Progenitor cell of endocrine pancreas (in vitro differentiated cells): ENCODE measurements at regions not wholly inside any gene's neighbourhood (a gene's known extent, or its start where the extent isn't known, plus 50 kb on each side); places are given as distances from the start of the nearest gene placed in this dataset.

ENCODE experiments used
- DNase-seq: peaks from one replicate; pipeline ENCODE4 v3.0.0; 2021; ENCODE audit warnings: low spot score; ENCODE audit not compliant: unreplicated experiment
- H3K27ac Mint-ChIP-seq: 2 replicates; pipeline ENCODE4 v1.8.0; 2021; ENCODE audit warnings: mild to moderate bottlenecking, moderate library complexity, mixed read lengths
- H3K27me3 Mint-ChIP-seq: 2 replicates; pipeline ENCODE4 v1.8.0; 2021; ENCODE audit warnings: mixed read lengths
- H3K36me3 Mint-ChIP-seq: 2 replicates; pipeline ENCODE4 v1.8.0; 2022; ENCODE audit warnings: mixed read lengths; ENCODE audit not compliant: insufficient read depth
- H3K4me1 Mint-ChIP-seq: 2 replicates; pipeline ENCODE4 v1.8.0; 2021; ENCODE audit warnings: low read depth, mixed read lengths
- H3K4me3 Mint-ChIP-seq: 2 replicates; pipeline ENCODE4 v1.8.0; 2021; ENCODE audit warnings: low read depth, mild to moderate bottlenecking, moderate library complexity, mixed read lengths
- H3K9me3 Mint-ChIP-seq: 2 replicates; pipeline ENCODE4 v1.8.0; 2021; ENCODE audit warnings: low read depth, mixed read lengths
- CTCF ChIP-seq: fragments of 200-600 bp; sonication (generic); IDR thresholded peaks from one replicate; pipeline ENCODE4 v1.5.0; 2021; ENCODE audit warnings: antibody characterized with exemption, mild to moderate bottlenecking; ENCODE audit not compliant: unreplicated experiment

GRCh38 chr17:52376137-52376536 is 217.6 kb upstream of the CA10 start:
- H3K4me1 Mint-ChIP-seq: peaks cover 4% of the 10 kb centered on the region
- H3K4me3 Mint-ChIP-seq: no peak overlapping the region
- DNase-seq: no peak
- H3K36me3 Mint-ChIP-seq: no peaks in the 10 kb centered on the region
- no peaks in the 10 kb centered on the region for H3K27me3 Mint-ChIP-seq
- no peak overlapping the region for H3K27ac Mint-ChIP-seq
- no peaks in the 10 kb centered on the region for H3K9me3 Mint-ChIP-seq
- TF ChIP-seq CTCF: no peak

- Mint-ChIP-seq H3K36me3 (no peaks in the 10 kb centered on the region), H3K9me3 (no peaks in the 10 kb centered on the region), H3K4me3 (no peak overlapping the region), H3K27me3 (no peaks in the 10 kb centered on the region), H3K27ac (no peak overlapping the region), H3K4me1 (no peaks in the 10 kb centered on the region)
- no peak for DNase-seq
- TF ChIP-seq CTCF: no peak
These were observed 210.4 kb upstream of the CA10 start for GRCh38 chr17:52368886-52369285.

GRCh38 chr17:52357854-52358253 is 199.3 kb upstream of the CA10 start:
- no peak for DNase-seq
- Mint-ChIP-seq H3K4me1 (no peaks in the 10 kb centered on the region), H3K27ac (no peak overlapping the region), H3K27me3 (no peaks in the 10 kb centered on the region), H3K9me3 (peaks cover 16% of the 10 kb centered on the region), H3K4me3 (no peak overlapping the region), H3K36me3 (no peaks in the 10 kb centered on the region)
- TF ChIP-seq CTCF: no peak

GRCh38 chr17:52336796-52337195 is 178.3 kb upstream of the CA10 start:
- Mint-ChIP-seq H3K4me3 (no peak overlapping the region), H3K36me3 (no peaks in the 10 kb centered on the region), H3K27ac (peak overlapping the region; percentile 2), H3K4me1 (no peaks in the 10 kb centered on the region), H3K27me3 (no peaks in the 10 kb centered on the region), H3K9me3 (peaks cover 3% of the 10 kb centered on the region)
- DNase-seq: no peak
- TF ChIP-seq CTCF: no peak

GRCh38 chr17:52306314-52306713 is 147.8 kb upstream of the CA10 start:
- TF ChIP-seq CTCF: no peak
- H3K27ac Mint-ChIP-seq: no peak overlapping the region
- DNase-seq: no peak
- no peak overlapping the region for H3K4me3 Mint-ChIP-seq
- H3K9me3 Mint-ChIP-seq: peaks cover 6% of the 10 kb centered on the region
- H3K36me3 Mint-ChIP-seq: no peaks in the 10 kb centered on the region
- no peaks in the 10 kb centered on the region for H3K27me3 Mint-ChIP-seq
- H3K4me1 Mint-ChIP-seq: no peaks in the 10 kb centered on the region

- Mint-ChIP-seq H3K27me3 (no peaks in the 10 kb centered on the region), H3K4me1 (no peaks in the 10 kb centered on the region), H3K4me3 (no peak overlapping the region), H3K9me3 (no peaks in the 10 kb centered on the region), H3K27ac (no peak overlapping the region), H3K36me3 (no peaks in the 10 kb centered on the region)
- no peak for DNase-seq
- no peak for TF ChIP-seq CTCF
These were observed 140.4 kb upstream of the CA10 start for GRCh38 chr17:52298881-52299280.
